ENCODE measurements at regions not wholly inside any gene's neighbourhood (a gene's known extent, or its start where the extent isn't known, plus 50 kb on each side); places are given as distances from the start of the nearest gene placed in this dataset.

GRCh38 chr16:73872856-73873255 is 423.8 kb upstream of the PSMD7 start:
- no peak for FAIRE-seq
- no peak for TF ChIP-seq POLR2AphosphoS5 (IDR thresholded peaks at IDR 0.05; ENCODE audit: low read depth, low read length)
- TF ChIP-seq TAF1 (IDR thresholded peaks at IDR 0.05; ENCODE audit: borderline replicate concordance, low read depth, low read length) = no peak
- no peak for TF ChIP-seq POLR2A (IDR thresholded peaks at IDR 0.05; ENCODE audit: low read depth, low read length)
- DNase-seq (ENCODE audit: insufficient read length) = no peak

DNA sequence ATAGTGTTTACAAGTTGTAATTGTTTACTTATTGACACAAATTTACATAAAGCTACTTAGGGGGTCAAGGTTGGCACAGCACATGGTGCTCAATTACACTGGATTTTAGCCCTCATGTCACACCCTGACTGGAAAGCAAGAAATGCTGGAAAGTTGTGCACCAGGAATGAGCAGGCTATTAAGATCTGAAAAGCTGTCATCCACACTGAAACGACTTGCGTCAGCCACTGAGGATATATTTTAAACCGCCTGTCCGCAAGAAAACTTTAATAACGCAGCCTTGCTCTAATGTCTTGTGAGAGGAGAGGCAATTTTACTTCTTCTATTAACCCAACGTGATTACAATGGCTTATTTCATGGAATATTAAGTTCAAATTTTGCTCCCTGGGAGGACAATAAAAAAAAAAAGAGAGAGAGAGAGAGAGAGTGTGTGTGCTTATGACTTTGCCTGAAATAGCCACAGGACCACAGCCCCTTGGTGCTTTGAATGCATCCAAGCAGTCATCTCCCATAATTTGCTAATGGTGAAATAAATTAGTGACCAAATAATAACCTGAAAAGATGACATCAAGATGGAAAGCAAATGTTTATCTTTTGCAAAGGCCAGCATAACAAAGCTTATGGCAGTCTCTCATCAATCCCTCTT is 425.4 kb upstream of the PSMD7 start:
- DNase-seq (ENCODE audit: insufficient read length) = no peak
- TF ChIP-seq TAF1 (IDR thresholded peaks at IDR 0.05; ENCODE audit: borderline replicate concordance, low read depth, low read length) = no peak
- TF ChIP-seq POLR2A (IDR thresholded peaks at IDR 0.05; ENCODE audit: low read depth, low read length) = no peak
- TF ChIP-seq POLR2AphosphoS5 (IDR thresholded peaks at IDR 0.05; ENCODE audit: low read depth, low read length) = no peak
- no peak for FAIRE-seq

- no peak for TF ChIP-seq TAF1 (IDR thresholded peaks at IDR 0.05; ENCODE audit: borderline replicate concordance, low read depth, low read length)
- no peak for TF ChIP-seq POLR2AphosphoS5 (IDR thresholded peaks at IDR 0.05; ENCODE audit: low read depth, low read length)
- no peak for TF ChIP-seq POLR2A (IDR thresholded peaks at IDR 0.05; ENCODE audit: low read depth, low read length)
- DNase-seq (ENCODE audit: insufficient read length) = no peak
- no peak for FAIRE-seq
These were observed 427.5 kb upstream of the PSMD7 start for GRCh38 chr16:73869126-73869525.

GRCh38 chr16:73864868-73865267 is 431.7 kb upstream of the PSMD7 start:
- TF ChIP-seq POLR2A (IDR thresholded peaks at IDR 0.05; ENCODE audit: low read depth, low read length) (no peak), POLR2AphosphoS5 (IDR thresholded peaks at IDR 0.05; ENCODE audit: low read depth, low read length) (no peak), TAF1 (IDR thresholded peaks at IDR 0.05; ENCODE audit: borderline replicate concordance, low read depth, low read length) (no peak)
- DNase-seq (ENCODE audit: insufficient read length) (no peak), FAIRE-seq (no peak)

DNA sequence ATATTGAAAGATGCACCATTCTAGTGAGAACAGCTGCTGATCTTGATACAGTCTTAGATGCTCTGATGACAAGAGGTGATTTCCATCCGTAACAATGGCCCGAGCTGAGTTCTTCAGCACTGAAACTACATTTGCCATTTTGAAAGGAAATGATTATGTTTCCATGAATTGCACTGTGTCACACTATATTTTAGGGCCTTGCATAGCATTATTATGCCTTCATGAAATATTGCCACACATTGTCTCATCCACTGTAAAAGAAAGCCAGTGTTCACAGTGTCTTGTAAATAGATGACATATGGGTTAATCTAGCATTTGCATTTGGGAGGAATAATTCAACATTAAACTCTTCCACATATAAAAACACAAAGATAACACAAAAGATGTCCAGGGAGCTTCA is 438.3 kb upstream of the PSMD7 start:
- no peak for DNase-seq (ENCODE audit: insufficient read length)
- TF ChIP-seq POLR2AphosphoS5 (IDR thresholded peaks at IDR 0.05; ENCODE audit: low read depth, low read length) = no peak
- no peak for TF ChIP-seq POLR2A (IDR thresholded peaks at IDR 0.05; ENCODE audit: low read depth, low read length)
- no peak for TF ChIP-seq TAF1 (IDR thresholded peaks at IDR 0.05; ENCODE audit: borderline replicate concordance, low read depth, low read length)
- FAIRE-seq = no peak

GRCh38 chr16:73853968-73854367 is 442.6 kb upstream of the PSMD7 start:
- FAIRE-seq = no peak
- TF ChIP-seq POLR2AphosphoS5 (IDR thresholded peaks at IDR 0.05; ENCODE audit: low read depth, low read length) = no peak
- no peak for TF ChIP-seq POLR2A (IDR thresholded peaks at IDR 0.05; ENCODE audit: low read depth, low read length)
- TF ChIP-seq TAF1 (IDR thresholded peaks at IDR 0.05; ENCODE audit: borderline replicate concordance, low read depth, low read length) = no peak
- no peak for DNase-seq (ENCODE audit: insufficient read length)

DNA sequence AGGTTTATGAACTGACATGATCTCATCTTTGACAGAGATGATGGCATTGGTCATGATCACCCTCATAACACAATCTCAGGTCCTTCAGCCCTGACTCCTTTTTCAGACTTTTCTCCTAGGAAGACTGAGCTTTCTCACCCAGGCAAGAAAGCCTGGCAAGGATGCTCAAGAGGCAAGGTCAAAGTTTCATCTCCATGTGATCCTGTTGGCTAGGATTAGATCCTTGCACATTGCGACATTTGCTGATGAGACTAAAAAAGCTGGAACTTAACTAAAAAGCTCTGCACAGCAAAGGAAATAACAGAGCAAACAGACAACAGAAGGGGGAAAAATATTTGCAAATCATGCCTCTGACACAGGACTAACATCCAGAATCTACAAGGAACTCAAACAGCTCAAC is 444.1 kb upstream of the PSMD7 start:
- no peak for FAIRE-seq
- no peak for DNase-seq (ENCODE audit: insufficient read length)
- no peak for TF ChIP-seq POLR2AphosphoS5 (IDR thresholded peaks at IDR 0.05; ENCODE audit: low read depth, low read length)
- no peak for TF ChIP-seq POLR2A (IDR thresholded peaks at IDR 0.05; ENCODE audit: low read depth, low read length)
- no peak for TF ChIP-seq TAF1 (IDR thresholded peaks at IDR 0.05; ENCODE audit: borderline replicate concordance, low read depth, low read length)

DNA sequence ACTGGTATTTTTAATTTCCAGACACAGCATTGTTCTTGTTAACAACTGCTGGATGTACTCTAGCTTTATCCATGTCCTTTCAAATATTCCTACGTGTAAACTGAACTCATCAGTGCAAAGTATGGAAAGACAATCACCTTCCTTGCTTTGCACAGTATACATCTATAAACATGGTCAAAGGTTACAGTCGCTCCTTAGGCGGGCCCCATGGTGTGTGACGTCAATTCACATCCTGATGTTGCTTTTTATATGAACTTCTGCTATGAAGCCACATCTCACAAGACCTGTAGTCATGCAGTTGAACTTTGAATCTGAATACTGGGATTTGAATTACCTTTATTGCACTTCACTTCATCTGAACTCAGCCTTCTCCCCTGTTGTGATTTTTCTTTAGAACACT is 447.6 kb upstream of the PSMD7 start:
- FAIRE-seq = no peak
- no peak for TF ChIP-seq POLR2AphosphoS5 (IDR thresholded peaks at IDR 0.05; ENCODE audit: low read depth, low read length)
- no peak for TF ChIP-seq POLR2A (IDR thresholded peaks at IDR 0.05; ENCODE audit: low read depth, low read length)
- no peak for TF ChIP-seq TAF1 (IDR thresholded peaks at IDR 0.05; ENCODE audit: borderline replicate concordance, low read depth, low read length)
- DNase-seq (ENCODE audit: insufficient read length) = no peak

DNA sequence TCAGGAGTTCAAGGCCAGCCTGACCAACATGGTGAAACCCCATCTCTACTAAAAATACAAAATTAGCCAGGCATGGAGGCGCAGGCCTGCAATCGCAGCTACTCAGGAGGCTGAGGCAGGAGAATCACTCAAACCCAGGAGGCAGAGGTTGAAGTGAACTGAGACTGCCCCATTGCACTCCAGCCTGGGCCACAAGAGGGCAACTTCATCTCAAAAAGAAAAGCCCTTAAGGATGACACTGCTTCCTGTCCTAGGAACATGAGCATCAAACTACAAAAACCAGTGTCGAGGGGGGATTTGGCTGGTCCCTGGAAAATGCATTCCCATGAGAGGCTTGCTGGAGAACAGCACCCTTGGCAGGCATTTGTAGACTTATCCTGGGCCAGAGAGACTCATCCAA is 449.5 kb upstream of the PSMD7 start:
- DNase-seq (ENCODE audit: insufficient read length) (no peak), FAIRE-seq (no peak)
- TF ChIP-seq POLR2A (IDR thresholded peaks at IDR 0.05; ENCODE audit: low read depth, low read length) (no peak), POLR2AphosphoS5 (IDR thresholded peaks at IDR 0.05; ENCODE audit: low read depth, low read length) (no peak), TAF1 (IDR thresholded peaks at IDR 0.05; ENCODE audit: borderline replicate concordance, low read depth, low read length) (no peak)

DNA sequence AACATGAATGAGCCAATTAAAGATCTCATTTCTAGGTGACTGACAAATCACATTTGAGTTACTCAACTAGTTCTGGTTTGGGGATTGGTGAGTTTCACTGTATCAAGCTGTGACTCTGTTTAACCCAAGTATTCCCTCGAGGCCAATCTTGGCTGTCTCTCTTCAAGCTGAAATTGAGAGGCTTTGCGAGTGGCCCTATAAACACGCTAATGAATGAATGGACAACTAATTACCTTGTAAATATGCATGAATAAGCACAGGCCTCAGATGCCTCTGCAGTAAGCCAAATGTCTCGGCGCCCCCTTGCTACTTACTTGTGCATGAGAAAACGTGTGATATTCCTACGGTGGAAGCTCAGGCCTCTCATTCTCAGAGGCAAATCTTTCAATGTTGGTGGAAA is 450.3 kb upstream of the PSMD7 start:
- TF ChIP-seq POLR2AphosphoS5 (IDR thresholded peaks at IDR 0.05; ENCODE audit: low read depth, low read length) (no peak), TAF1 (IDR thresholded peaks at IDR 0.05; ENCODE audit: borderline replicate concordance, low read depth, low read length) (no peak), POLR2A (IDR thresholded peaks at IDR 0.05; ENCODE audit: low read depth, low read length) (no peak)
- FAIRE-seq (no peak), DNase-seq (ENCODE audit: insufficient read length) (no peak)

- DNase-seq (ENCODE audit: insufficient read length) (no peak), FAIRE-seq (no peak)
- TF ChIP-seq POLR2A (IDR thresholded peaks at IDR 0.05; ENCODE audit: low read depth, low read length) = no peak
- no peak for TF ChIP-seq POLR2AphosphoS5 (IDR thresholded peaks at IDR 0.05; ENCODE audit: low read depth, low read length)
- TF ChIP-seq TAF1 (IDR thresholded peaks at IDR 0.05; ENCODE audit: borderline replicate concordance, low read depth, low read length) = no peak
These were observed 450.6 kb upstream of the PSMD7 start for GRCh38 chr16:73846007-73846330.

DNA sequence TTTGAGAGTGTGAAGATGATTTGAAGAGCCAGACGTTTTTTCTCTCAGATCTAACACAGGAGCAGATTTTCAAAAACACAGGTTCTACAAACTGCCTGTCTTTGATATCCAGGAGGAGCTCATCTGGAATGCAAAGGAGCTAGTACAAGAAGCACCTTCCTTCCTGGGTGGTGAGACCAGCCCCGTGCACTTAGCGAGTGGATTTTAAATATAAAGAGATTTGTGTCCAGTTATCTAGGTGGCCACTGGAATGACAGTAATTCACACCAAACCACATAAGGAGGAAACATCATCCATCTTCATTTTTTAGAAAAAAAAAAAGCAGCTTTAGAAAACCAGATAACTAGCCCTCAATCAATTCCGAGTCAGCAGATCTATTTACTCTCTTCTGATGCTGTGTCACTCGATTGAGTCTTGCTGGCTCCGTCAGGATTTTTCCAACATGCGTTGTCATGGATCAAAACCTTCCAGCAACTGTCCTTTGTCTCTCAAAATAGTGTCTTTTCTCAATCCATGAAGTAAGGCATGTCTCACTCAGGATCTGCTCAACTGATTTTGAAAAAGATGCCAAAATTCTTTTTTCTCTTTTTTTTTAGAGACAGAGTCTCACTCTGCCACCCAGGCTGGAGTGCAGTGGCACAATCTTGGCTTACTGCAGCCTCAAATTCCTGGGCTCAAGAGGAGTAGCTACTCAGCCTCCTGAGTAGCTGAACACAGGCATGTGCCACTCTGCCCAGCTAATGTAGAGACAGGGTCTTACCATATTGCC is 451.2 kb upstream of the PSMD7 start:
- FAIRE-seq = no peak
- DNase-seq (ENCODE audit: insufficient read length) = no peak
- TF ChIP-seq POLR2A (IDR thresholded peaks at IDR 0.05; ENCODE audit: low read depth, low read length) (no peak), POLR2AphosphoS5 (IDR thresholded peaks at IDR 0.05; ENCODE audit: low read depth, low read length) (no peak), TAF1 (IDR thresholded peaks at IDR 0.05; ENCODE audit: borderline replicate concordance, low read depth, low read length) (no peak)
